ENCODE measurements at regions not wholly inside any gene's neighbourhood (a gene's known extent, or its start where the extent isn't known, plus 50 kb on each side); places are given as distances from the start of the nearest gene placed in this dataset.
"Not testable (repeated sequence)": the region's sequence is repeated elsewhere in the genome, so short reads cannot be mapped to it uniquely, and the experiment has no call there.

DNA sequence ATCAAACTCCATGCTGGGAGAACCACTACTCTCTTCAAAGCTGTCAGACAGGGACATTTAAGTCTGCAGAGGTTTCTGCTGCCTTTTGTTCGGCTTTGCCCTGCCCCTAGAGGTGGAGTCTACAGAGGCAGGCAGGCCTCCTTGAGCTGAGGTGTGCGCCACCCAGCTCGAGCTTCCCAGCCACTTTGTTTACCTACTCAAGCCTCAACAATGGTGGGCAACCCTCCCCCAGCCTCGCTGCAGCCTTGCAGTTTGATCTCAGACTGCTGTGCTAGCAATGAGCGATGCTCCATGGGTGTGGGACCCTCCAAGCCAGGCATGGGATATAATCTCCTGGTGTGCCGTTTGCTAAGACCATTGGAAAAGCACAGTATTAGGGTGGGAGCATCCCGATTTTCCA, 185.3 kb downstream of the COX18 start:
- DNase-seq (ENCODE audit: low read depth, low spot score), result not testable (repeated sequence)

DNA sequence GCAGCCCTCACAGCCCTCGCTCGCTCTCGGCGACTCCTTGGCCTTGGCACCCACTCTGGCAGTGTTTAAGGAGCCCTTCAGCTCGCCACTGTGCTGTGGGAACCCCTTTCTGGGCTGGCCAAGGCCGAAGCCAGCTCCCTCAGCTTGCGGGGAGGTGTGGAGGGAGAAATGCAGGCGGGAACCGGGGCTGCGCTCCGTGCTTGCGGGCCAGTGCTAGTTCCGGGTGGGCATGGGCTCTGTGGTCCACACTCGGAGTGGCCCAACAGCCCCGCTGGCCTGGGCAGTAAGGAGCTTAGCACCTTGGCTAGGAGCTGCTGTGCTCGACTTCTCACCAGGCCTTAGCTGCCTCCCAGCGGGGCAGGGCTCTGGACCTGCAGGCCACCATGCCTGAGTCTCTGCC, 192.6 kb downstream of the COX18 start:
- no peak for DNase-seq (ENCODE audit: low read depth, low spot score)

DNA sequence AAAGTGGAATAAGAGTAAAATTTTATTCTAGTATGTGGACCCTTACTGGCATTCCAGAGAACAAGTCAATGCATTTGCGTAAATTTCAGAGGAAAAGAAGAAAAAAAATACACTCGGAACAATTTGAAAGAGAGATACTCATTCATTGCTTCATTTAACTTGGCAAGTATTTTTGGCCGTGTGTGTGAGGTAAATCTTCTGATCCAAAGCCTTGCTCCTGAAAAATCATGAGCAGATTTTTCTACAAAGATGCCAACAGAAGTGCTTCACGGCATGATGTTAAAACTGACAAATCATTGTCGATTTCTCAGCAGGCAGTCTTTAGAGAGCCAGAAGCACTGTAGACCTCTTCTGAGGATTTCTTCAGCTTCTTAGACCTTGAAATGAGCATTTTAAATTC, 194.0 kb downstream of the COX18 start:
- no peak for DNase-seq (ENCODE audit: low read depth, low spot score)

DNA sequence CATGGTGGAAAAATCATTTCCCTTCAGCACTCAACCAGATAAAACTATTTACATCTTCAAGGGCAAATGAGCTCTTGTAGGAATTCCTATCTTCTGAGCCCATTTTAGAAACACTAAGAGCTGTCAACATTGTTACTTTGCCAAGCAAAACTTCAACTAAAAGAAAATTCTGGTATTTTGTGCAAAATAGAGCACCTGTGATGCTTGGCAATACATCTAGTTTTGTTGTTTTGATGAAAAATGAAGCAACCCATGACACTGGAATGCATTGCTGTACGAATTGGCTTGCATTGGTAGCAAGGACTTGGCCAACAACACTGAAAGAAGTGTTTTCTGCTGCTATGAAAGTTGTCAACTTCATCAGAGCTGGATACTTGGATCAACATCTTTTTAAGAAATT, 194.4 kb downstream of the COX18 start:
- DNase-seq (ENCODE audit: low read depth, low spot score), result no peak

DNA sequence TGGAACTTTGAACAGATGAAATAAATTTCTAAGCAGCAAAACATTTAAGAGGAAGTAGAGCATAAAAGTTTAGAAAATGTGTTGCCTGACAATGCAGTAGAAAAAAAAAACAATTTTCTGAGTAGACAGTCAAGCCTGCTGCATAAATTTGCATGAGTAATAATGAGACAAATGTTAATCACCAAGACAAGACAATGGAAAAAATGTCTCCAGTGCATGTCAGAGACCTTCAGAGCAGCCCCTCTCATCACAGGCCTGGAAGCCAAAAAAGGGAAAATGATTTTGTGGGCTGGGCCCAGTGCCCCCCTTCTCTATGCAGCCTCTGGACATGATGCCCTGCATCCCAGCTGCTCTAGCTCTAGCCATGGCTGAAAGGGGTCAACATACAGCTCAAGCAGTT, 204.6 kb downstream of the COX18 start:
- no peak for DNase-seq (ENCODE audit: low read depth, low spot score)

DNA sequence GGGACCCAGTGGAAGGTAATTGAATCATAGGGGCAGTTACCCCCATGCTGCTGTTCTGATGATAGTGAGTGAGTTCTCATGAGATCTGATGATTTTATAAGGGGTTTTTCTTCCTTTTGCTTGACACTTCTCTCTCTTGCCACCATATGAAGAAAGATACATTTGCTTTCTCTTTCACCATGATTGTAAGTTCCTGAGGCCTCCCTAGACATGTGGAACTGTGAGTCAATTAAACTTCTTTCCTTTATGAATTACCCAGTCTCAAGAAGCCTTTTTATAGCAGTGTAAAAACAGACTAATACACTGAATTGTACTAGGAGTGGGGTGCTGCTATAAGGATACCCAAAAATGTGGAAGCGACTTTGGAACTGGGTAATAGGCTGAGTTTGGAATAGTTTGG, 205.2 kb downstream of the COX18 start:
- DNase-seq (ENCODE audit: low read depth, low spot score), result not testable (repeated sequence)

DNA sequence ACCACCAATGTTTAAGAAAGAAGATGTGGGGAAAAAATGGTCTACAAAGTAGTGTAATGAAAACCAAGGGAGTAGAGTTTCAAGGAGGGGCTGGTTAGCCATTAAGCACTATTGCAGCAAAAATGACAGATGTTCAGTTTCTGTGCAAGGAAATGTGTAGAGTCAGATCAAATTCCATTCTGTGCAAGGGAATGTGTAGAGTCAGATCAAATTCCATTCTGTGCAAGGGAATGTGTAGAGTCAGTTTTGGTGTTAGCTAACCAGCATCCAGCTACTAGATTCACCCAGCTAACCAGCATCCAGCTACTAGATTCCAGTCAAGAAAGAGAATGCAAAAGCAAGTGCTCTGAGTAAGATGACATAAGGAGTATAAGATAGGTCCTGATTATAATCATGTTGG, 208.8 kb downstream of the COX18 start:
- DNase-seq (ENCODE audit: low read depth, low spot score), result no peak

DNA sequence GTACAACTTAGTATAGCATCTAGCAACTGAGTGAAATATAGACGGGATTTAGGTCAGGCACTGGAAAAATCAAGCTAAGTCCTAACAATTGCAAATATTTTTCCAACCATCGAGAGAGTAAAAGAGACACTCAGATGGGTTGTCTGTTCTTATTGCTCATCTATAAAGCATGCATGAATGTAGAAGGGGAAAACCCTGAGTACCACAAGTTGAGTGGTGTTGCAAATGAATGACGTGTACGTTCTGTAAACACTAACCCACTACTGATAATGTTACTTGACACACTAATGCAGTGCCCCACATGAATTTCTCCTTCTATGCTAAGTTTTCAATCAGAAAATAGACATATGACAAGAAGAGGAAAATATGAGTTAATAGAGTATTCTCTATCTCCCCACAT, 211.2 kb downstream of the COX18 start:
- no peak for DNase-seq (ENCODE audit: low read depth, low spot score)

DNA sequence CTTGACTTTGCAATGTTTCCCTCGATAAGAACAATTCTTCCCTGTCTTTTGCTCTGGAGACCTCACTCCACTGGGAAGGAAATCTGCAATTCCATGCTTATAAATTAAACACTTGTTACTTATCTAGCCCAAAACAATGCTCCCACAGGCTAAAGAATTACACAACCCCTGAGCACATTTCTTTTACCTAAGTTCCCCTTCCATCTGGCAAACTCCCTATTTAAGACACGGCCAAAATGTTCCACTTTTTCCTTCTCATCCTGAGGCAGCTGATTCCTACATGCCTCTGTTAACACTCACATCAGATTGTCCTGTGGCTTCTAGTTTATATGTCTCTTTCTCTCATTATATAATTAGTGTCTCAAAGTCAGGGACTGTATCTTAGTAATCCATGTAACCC, 211.7 kb downstream of the COX18 start:
- no peak for DNase-seq (ENCODE audit: low read depth, low spot score)

DNA sequence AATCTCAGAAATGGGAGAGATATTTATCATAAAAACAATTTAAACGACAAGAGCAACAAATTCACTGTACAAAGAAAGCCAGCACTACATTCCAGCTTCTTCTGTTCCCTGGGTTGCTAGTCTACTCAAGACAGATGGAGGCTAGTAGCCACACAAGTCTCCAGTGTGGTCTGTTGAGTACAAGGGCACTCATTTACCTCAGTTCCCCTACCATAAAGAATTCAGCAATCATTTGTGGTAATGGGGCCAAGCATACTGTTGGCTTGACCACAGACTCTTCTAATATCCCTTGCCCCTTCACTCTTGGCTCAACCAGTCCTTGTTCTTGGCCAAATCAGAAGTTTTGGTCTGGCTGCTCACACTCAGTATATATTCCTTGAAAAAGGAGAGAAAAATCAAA, 212.3 kb downstream of the COX18 start:
- no peak for DNase-seq (ENCODE audit: low read depth, low spot score)

DNA sequence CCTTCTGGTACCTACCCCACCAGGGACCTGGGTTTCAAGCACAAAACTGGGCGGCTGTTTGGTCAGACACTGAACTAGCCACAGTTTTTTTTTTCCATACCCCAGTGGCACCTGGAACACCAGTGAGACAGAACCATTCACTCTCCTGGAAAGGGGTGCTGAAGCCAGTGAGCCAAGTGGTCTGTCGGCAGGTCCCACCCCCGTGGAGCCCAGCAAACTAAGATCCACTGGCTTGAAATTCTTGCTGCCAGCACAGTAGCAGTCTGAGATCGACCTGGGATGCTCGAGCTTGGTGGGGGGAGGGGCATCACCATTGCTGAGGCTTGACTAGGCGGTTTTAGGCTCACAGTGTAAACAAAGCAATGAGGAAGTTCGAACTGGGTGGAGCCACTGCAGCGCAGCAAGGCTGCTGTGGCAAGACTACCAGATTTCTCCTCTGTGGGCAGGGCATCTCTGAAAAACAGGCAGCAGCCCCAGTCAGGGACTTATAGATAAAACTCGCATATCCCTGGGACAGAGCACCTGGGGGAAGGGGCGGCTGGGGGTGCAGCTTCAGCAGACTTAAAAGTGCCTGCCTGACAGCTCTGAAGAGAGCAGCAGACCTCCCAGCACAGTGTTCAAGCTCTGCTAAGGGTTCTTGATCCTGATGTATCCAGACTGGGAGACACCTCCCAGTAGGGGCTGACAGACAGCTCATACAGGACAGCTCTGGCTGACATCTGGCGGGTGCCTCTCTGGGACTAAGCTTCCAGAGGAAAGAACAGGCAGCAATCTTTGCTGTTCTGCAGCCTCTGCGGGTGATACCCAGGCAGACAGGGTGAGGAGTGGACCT, 223.0 kb downstream of the COX18 start:
- DNase-seq (ENCODE audit: low read depth, low spot score), result peak; percentile 42

DNA sequence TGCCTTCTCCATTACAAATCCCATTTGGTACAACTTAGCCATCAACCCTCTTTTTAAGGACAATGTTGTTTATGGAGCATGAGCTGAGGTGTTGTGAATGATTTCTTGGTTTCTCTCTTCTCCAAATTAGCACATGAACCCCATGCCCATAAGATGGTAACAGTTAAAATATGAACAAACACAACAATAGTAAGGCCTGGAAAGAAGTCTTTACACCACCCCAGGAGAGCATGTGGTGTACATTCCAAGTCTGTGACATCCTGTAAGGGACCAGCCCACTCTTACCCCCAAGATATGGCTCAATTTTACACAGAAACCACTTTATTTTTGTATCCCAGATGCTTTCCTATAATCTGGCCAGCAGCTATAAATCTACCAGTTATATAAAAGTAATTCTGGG, 226.1 kb downstream of the COX18 start:
- no peak for DNase-seq (ENCODE audit: low read depth, low spot score)

DNA sequence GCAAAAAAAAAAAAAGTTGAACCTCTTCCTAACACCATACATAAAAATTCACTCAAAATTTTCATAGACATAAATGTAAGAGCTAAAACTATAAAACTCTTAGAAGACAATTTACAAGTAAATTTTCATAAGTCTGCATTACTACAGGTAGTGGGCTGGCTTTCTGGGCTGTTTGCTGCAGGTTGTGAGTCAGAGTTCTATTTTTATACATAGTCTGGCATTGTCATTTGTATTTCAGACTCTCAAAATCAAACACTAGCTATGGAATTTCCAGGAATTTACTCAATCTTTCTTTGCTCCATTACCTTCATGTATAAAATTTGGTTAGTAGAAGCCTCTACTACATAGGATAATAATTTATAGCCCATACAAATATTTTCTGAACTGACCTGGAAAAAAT, 227.2 kb downstream of the COX18 start:
- no peak for DNase-seq (ENCODE audit: low read depth, low spot score)

DNA sequence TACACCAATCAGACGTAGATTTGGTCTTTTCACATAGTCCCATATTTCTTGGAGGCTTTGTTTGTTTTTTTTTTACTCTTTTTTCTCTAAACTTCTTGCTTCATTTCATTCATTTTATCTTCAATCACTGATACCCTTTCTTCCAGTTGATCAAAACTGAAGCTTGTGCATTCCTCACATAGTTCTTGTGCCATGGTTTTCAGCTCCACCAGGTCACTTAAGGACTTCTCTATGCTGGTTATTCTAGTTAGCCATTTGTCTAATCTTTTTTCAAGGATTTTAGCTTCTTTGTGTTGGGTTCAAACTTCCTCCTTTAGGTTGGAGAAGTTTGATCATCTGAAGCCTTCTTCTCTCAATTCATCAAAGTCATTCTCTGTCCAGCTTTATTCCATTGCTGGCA, 229.3 kb downstream of the COX18 start:
- DNase-seq (ENCODE audit: low read depth, low spot score), result not testable (repeated sequence)

DNA sequence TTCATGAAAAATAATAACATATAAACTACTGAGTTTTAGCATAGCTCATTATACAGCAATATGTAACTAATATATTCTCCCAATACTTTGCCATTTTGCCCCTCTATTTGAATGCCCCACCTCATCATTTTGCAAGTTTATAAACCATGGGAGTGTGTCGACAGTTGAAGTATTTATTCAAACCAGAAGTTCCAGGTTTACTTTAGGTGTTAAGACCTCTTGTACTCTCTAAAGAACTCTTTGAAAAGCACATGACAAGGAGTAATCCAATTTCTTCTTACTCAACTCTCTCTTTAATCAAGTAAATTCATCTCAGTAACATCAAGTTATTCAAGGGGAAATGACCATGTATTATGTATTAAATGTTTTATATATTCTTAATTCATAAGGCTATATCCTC, 240.7 kb downstream of the COX18 start:
- no peak for DNase-seq (ENCODE audit: low read depth, low spot score)

DNA sequence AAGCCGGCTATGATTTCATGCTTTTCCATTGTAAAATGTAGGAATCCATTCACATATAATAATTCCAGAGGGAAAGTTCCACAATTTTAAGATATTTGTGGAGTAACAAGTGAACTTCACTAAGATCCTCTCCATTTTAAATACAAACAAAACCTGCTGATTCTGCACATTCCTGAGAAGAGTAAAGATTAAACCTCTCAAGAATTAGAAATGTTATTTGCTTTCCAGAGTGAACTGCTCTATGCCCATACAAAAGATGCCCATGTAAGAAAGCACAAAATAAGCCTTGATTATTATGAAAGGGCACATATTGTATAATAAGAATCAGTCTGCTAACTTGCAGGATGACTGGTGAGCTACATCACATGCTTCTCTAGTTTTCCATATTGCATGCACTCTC, 241.5 kb downstream of the COX18 start:
- DNase-seq (ENCODE audit: low read depth, low spot score), result no peak

DNA sequence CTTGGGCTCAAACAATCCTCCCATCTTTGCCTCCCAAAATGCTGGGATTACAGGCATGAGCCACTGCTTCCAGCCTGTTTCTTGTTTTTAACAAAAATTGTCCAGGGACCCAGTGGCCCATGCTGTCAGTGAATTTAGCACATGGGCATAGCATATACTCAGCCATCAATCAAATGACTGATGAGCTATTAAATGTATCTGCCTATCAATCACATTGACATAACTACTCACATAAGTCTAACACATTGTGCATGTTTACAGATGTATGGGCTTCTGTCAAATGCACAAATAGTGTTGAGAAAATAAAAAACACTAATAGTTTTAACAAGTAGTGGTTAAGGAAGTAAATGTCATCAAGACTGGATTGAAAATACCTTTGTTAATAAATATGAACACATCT, 249.4 kb downstream of the COX18 start:
- no peak for DNase-seq (ENCODE audit: low read depth, low spot score)

DNA sequence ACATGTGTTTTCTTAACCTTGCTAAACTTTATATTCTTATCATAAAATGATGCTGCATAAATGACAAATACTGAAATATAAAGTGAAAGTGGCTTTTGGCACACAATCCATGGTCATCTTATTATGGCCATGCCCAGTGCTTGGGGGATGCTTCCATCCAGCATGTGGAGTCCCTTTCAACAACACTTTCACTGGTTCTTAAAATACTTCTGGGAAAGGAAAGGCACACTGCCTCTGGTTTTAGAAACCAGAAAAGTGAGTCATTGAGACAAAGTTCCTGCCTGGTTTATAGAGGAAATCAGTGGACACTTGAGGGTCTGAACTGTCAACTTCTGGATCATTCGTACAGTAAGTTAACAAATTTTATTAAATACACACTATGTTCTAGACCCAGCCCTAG, 248.0 kb upstream of the ADAMTS3 start:
- DNase-seq (ENCODE audit: low read depth, low spot score), result no peak

DNA sequence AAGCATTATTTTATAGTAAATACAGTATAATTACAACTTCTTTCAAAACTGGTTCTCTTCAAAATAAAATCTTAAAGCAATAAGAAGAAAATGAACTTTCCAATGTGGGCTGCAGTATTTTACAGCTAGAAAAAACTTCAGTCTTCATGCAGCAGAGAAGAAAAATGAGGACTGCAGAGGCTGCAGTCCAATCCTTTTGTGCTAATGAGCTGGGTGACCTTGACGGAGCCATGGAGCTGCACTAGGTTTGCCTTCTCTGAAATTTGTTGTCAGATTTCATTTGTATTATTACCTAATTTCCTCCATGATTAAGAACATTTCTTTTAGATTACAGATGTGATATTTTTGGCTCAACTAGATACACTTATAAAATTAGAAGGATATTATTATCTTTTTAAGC, 245.2 kb upstream of the ADAMTS3 start:
- DNase-seq (ENCODE audit: low read depth, low spot score), result no peak

DNA sequence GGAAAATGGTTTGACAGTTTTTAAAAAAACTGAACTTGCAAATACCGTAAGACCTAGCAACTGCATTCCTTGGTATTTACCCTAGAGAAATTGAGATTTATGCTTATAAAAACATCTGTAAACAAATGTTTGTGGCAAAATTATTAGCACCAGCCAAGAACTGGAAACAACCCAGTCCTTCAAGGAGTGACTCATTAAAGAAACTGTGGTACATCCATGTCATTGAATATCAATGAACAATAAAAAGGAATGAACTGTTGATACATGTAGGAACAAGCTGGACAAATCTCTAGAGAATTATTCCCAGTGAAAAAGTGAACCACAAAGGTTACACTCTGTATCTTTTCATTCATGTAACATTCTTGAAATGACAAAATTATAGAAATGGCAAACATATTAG, 240.2 kb upstream of the ADAMTS3 start:
- no peak for DNase-seq (ENCODE audit: low read depth, low spot score)

DNA sequence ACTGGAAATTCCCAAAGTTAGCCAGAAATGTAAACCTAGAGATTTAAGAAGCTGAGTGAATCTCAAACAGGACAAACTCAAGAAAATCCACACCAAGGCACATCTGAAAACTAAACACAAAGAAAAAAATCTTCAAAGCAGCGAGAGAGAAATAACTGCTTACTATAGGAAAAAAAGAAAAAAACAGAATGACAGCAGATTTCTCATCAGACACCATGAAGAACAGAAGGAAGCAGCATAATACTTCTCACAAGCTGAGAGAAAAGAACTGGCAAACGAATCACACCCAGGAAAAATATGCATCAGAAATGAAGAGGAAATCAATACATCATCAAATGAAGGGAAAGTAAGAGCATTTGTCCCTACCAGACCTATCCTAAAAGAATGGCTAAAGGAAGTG, 236.3 kb upstream of the ADAMTS3 start:
- no peak for DNase-seq (ENCODE audit: low read depth, low spot score)

DNA sequence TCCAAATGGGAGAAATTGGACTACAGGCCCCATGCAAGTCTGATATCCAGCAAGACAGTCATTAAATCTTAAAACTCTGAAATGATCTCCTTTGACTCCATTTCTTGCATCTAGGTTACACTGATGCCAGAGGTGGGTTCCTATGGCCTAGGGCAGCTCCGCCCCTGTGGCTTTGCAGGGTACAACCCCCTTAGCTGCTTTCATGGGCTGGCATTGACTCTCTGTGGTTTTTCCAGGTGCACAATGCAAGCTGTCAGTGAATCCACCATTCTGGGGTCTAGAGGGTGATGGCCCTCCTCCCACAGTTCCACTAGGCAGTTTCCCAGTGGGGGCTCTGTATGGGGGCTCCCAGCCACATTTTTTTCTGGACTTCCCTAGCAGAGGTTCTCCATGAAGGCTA, 228.5 kb upstream of the ADAMTS3 start:
- no peak for DNase-seq (ENCODE audit: low read depth, low spot score)

DNA sequence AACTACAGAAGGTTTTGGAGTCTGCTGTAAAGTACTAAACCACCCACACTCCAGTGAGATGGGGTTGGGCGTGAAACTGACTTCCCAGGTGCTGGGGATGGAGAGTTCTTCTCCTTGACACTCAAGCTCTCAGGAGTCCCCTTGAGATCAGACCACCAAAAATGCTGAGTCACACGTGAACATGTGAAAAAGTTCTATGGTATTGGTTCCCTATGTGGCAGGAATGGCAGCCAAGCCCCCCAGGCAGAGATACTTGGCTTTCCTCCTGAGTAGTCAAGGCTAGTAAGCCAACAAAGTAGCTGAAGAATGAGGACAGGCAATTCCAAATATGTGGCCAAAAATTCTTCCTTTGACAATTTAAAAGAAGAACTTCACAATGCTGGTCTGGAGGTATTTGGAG, 222.0 kb upstream of the ADAMTS3 start:
- DNase-seq (ENCODE audit: low read depth, low spot score), result no peak

DNA sequence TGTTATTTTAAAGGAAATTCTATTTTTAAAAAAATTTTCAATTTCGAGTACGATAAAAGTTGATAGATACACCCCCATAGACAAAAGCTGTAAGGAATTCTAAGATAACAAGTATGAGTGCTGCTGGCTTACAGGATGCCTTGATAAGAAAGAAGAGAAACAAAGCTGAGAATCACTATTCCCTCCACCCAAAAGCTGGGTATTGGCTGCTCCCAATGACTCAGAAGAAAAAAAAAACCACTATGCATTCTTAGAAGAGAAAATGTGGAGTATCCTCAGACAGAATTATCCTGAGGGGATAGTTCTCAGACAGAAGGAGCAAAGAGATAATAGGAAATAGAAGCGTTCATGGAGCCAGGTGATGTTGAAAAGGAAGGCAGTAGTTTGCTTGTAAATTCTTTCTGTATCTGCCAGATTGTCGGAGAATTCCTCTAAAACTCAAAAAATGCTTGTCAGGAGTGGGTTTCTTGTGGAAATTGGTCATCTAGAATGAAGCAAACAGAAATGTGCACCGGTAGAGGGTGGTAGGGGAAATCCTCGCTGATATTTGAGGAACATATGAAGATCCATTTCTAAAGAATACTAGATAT, 217.5 kb upstream of the ADAMTS3 start:
- no peak for DNase-seq (ENCODE audit: low read depth, low spot score)
